ENCODE measurements at regions not wholly inside any gene's neighbourhood (a gene's known extent, or its start where the extent isn't known, plus 50 kb on each side); places are given as distances from the start of the nearest gene placed in this dataset.

DNA sequence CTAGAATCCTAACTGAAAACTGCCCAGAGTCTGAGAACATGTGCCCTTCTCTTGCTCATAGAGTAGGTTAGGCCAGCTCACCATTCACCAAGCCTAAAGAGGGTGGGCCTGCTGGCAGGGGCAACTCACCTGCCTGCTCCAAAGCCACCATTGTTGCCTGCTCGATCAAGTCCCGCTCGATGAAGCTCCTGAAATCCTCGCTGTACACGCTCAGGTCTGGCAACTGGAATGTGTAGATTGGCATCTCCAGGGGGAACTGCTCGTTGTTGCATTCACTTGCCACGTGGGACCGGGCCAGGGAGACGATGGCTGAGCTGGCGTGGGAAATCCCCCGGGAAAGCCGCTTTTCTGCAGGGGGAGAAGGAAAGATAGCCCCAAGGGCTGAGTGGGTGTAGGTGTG, 232.2 kb downstream of the KLF13 start:
- no peak for DNase-seq (ENCODE audit: low spot score)
- in situ Hi-C loops (cut with MboI; ENCODE audit: low sequenced_read_pairs, unreplicated experiment) = no loop called here
- TF ChIP-seq, protein P1, sequence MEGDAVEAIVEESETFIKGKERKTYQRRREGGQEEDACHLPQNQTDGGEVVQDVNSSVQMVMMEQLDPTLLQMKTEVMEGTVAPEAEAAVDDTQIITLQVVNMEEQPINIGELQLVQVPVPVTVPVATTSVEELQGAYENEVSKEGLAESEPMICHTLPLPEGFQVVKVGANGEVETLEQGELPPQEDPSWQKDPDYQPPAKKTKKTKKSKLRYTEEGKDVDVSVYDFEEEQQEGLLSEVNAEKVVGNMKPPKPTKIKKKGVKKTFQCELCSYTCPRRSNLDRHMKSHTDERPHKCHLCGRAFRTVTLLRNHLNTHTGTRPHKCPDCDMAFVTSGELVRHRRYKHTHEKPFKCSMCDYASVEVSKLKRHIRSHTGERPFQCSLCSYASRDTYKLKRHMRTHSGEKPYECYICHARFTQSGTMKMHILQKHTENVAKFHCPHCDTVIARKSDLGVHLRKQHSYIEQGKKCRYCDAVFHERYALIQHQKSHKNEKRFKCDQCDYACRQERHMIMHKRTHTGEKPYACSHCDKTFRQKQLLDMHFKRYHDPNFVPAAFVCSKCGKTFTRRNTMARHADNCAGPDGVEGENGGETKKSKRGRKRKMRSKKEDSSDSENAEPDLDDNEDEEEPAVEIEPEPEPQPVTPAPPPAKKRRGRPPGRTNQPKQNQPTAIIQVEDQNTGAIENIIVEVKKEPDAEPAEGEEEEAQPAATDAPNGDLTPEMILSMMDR (IDR thresholded peaks at IDR 0.05; ENCODE audit: borderline replicate concordance, control extremely low read depth, extremely low read depth, insufficient read depth, missing control alignments) = no peak

DNA sequence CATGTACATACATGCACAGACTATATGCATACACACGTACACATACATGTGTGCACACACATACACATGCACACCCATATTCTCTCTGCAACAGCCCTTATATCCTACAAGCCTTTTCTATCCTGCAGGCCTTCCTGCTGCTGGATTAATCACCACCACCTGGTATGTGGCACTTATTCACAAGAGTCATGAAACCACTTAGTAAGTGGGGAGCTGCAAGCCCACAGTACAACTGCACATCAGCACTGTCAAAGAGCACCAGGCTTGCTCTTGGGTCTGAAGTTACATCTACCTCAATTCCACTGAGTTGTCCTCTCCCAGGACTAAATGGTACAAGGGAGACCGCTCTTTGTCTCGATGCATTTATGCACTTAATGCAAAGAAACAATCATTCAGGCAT, 233.2 kb downstream of the KLF13 start:
- in situ Hi-C loops (cut with MboI; ENCODE audit: low sequenced_read_pairs, unreplicated experiment) = no loop called here
- TF ChIP-seq, protein P1 (IDR thresholded peaks at IDR 0.05; ENCODE audit: borderline replicate concordance, control extremely low read depth, extremely low read depth, insufficient read depth, missing control alignments) = no peak
- no peak for DNase-seq (ENCODE audit: low spot score)

DNA sequence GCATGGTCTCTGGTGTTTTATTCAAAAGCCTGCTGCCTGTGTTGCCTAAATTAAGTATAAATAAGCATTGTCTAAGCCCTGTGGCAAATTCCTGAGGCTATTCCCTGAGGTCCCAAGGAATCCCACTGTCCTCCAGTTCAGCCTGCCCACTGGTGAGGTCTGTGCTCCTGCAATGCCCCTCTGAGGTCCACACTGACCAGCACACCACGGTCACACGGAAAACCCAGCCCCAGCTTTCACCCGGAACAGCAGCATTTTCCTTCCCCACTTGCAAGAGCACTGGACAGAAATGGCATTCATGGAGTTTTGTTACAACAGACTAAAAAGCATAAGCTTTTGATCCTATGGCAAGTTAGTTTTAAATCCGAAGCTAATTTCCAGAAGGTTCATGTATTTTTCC, 234.0 kb downstream of the KLF13 start:
- TF ChIP-seq, protein P1 (IDR thresholded peaks at IDR 0.05; ENCODE audit: borderline replicate concordance, control extremely low read depth, extremely low read depth, insufficient read depth, missing control alignments) = no peak
- in situ Hi-C loops (cut with MboI; ENCODE audit: low sequenced_read_pairs, unreplicated experiment) = no loop called here
- DNase-seq (ENCODE audit: low spot score) = no peak

DNA sequence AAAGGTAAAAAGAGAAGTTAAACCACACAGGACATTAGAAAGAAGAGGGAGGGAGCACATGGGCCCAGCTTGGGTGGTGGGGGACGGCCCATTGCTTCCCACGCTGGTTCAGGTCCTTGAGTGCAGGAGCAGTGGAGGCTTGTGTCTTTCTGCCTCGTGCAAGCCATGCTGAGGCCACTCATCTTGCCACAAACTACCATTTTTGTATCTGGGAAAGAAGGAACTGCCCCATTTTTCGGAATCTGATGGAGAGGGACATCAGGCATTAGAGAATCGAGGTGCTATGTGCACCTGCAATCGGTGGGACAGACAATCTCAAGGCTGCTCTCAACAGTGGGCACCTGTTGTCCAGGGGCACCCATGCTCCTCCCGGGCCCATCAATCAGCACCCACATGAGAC, 234.5 kb downstream of the KLF13 start:
- in situ Hi-C loops (cut with MboI; ENCODE audit: low sequenced_read_pairs, unreplicated experiment) = no loop called here
- DNase-seq (ENCODE audit: low spot score) = no peak
- TF ChIP-seq, protein P1 (IDR thresholded peaks at IDR 0.05; ENCODE audit: borderline replicate concordance, control extremely low read depth, extremely low read depth, insufficient read depth, missing control alignments) = no peak

DNA sequence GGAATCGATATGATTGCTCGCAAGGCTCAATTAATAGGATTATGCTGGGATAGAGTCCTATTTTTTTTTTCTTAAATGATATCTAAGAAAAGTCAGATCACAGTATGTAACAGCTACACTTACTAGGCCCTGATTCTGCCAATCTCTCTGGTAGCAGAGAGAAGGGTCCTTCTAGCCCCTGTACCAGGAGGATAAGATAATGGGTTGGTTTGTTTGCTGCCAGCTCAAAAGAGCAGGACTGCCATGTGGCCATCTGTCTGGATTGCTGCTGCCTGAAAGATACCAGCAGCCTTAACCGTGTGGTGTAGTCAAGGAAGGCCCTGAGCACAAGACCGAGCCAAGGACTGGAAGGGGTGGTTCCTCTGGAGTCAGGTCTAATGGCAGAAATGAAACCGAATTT, 236.4 kb downstream of the KLF13 start:
- DNase-seq (ENCODE audit: low spot score) = no peak
- TF ChIP-seq, protein P1 (IDR thresholded peaks at IDR 0.05; ENCODE audit: borderline replicate concordance, control extremely low read depth, extremely low read depth, insufficient read depth, missing control alignments) = no peak
- in situ Hi-C loops (cut with MboI; ENCODE audit: low sequenced_read_pairs, unreplicated experiment) = no loop called here

DNA sequence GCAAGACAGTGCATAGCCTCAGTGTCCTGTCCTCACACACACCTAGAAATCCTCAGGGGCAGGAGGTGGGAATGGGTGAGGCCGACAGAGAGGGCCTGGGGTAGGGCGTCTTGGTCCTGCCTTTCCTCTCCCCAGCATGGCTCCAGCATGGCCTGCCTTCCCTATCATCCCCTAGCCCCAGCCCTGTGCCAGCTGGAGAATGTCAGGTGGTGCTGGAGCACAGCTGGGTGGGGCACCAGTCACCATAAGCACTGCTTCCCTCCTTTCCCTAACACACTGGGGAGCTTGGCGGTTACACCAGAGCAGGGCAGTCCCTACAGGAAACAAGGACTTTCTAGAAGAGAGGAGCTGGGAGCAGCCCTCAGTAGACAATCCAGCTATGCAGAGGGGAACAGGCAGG, 236.8 kb downstream of the KLF13 start:
- in situ Hi-C loops (cut with MboI; ENCODE audit: low sequenced_read_pairs, unreplicated experiment) = no loop called here
- DNase-seq (ENCODE audit: low spot score) = no peak
- TF ChIP-seq, protein P1 (IDR thresholded peaks at IDR 0.05; ENCODE audit: borderline replicate concordance, control extremely low read depth, extremely low read depth, insufficient read depth, missing control alignments) = no peak

DNA sequence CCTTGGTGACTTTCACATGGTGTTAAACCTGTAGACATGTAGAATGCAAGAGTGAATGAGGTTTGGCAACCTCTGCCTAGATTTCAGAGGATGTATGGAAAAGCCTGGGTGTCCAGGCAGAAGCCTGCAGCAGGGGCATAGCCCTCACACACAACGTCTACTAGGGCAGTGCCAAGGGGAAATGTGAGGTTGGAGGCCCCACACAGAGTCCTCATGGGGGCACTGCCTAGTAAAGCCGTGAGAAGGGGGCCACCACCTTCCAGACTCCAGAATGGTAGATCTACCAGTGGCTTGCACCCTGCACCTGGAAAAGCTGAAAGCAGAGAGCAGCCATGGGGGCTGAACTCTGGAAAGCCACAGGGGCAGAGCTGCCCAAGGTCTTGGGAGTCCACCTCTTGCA, 241.2 kb downstream of the KLF13 start:
- TF ChIP-seq, protein P1 (IDR thresholded peaks at IDR 0.05; ENCODE audit: borderline replicate concordance, control extremely low read depth, extremely low read depth, insufficient read depth, missing control alignments) = no peak

More for the DNA sequence above, 241.2 kb downstream of the KLF13 start:
- no peak for DNase-seq (ENCODE audit: low spot score)
- in situ Hi-C loops (cut with MboI; ENCODE audit: low sequenced_read_pairs, unreplicated experiment) = no loop called here

Data from GM13976 (cell line).